HEK293 (cell line): ENCODE measurements at regions not wholly inside any gene's neighbourhood (a gene's known extent, or its start where the extent isn't known, plus 50 kb on each side); places are given as distances from the start of the nearest gene placed in this dataset.

Experiments
- CTCF ChIA-PET: fragments of 350-600 bp; formaldehyde crosslinking; extraction: SDS; loops from one replicate; lab custom pipeline; 2021; ENCODE audit warnings: antibody characterized with exemption; lab: Yijun Ruan, JAX
- POLR2A ChIA-PET: fragments of 300-600 bp; formaldehyde crosslinking; extraction: SDS; loops from one replicate; lab custom pipeline; 2020; ENCODE audit warnings: antibody characterized with exemption, inconsistent platforms; lab: Yijun Ruan, JAX
- H3K27ac ChIP-seq: fragments of 200-500 bp; sonication (Bioruptor generic); 2 replicates; pipeline ENCODE4 v1.5.1; 2014; ENCODE audit warnings: low read depth, low read length, control low read depth, inconsistent platforms; ENCODE audit errors: extremely low read depth
- H3K36me3 ChIP-seq, 2 experiments: fragments of 200-500 bp in 1 of 2; sonication (Bioruptor generic) in 1 of 2; 1 replicate in 1 of 2; 2 replicates in 1 of 2; pipeline ENCODE4 v1.5.1; 2014 to 2017; ENCODE audit warnings: inconsistent platforms in 2 of 2, low read length in 2 of 2; ENCODE audit not compliant: control insufficient read depth in 2 of 2, insufficient read depth in 1 of 2
- H3K4me1 ChIP-seq: fragments of 200-500 bp; sonication (Bioruptor generic); 2 replicates; pipeline ENCODE4 v1.5.1; 2014; ENCODE audit warnings: mild to moderate bottlenecking, low read length, inconsistent platforms; ENCODE audit not compliant: control insufficient read depth, insufficient read depth
- H3K4me3 ChIP-seq: 2 replicates; pipeline ENCODE4 v1.5.1; 2011; ENCODE audit warnings: low read depth, mild to moderate bottlenecking, control low read depth, low read length, moderate library complexity
- H3K9me3 ChIP-seq: fragments of 200-500 bp; sonication (Bioruptor generic); 2 replicates; pipeline ENCODE4 v1.5.1; 2014; ENCODE audit warnings: low read depth, low read length, inconsistent platforms; ENCODE audit not compliant: control insufficient read depth, insufficient read depth
- AEBP2 ChIP-seq: fragments of 450-650 bp; formaldehyde crosslinking; IDR thresholded peaks from 2 replicates; pipeline ENCODE4 v1.5.1; 2016; ENCODE audit warnings: missing biosample characterization, missing genetic modification characterization, borderline replicate concordance
- EGR2 ChIP-seq: fragments of 450-650 bp; formaldehyde crosslinking; IDR thresholded peaks from 2 replicates; pipeline ENCODE4 v1.5.1; 2016; ENCODE audit warnings: low read depth, missing biosample characterization, missing genetic modification characterization
- GLI4 ChIP-seq: fragments of 450-650 bp; formaldehyde crosslinking; IDR thresholded peaks from 2 replicates; pipeline ENCODE4 v1.5.1; 2016; ENCODE audit warnings: missing biosample characterization, missing genetic modification characterization
- HOXD13 ChIP-seq: sonication (generic); formaldehyde crosslinking; IDR thresholded peaks from 2 replicates; pipeline ENCODE4 v1.8.0; 2022; ENCODE audit warnings: missing genetic modification reagents, borderline replicate concordance
- RBAK ChIP-seq: fragments of 450-650 bp; formaldehyde crosslinking; IDR thresholded peaks from 2 replicates; pipeline ENCODE4 v1.5.1; 2016; ENCODE audit warnings: missing biosample characterization, missing genetic modification characterization
- REPIN1 ChIP-seq: fragments of 450-650 bp; formaldehyde crosslinking; IDR thresholded peaks from 2 replicates; pipeline ENCODE4 v1.5.1; 2017; ENCODE audit warnings: missing biosample characterization, missing genetic modification characterization, low read depth
- REST ChIP-seq: fragments of 450-650 bp; formaldehyde crosslinking; IDR thresholded peaks from 2 replicates; pipeline ENCODE4 v1.5.1; 2016; ENCODE audit warnings: missing biosample characterization, missing genetic modification characterization
- SP3 ChIP-seq: fragments of 450-650 bp; formaldehyde crosslinking; IDR thresholded peaks from 2 replicates; pipeline ENCODE4 v1.5.1; 2016; ENCODE audit warnings: missing biosample characterization, missing genetic modification characterization
- ZEB2 ChIP-seq: fragments of 450-650 bp; formaldehyde crosslinking; IDR thresholded peaks from 2 replicates; pipeline ENCODE4 v1.5.1; 2016; ENCODE audit warnings: missing biosample characterization, missing genetic modification characterization
- ZNF169 ChIP-seq: fragments of 450-650 bp; formaldehyde crosslinking; IDR thresholded peaks from 2 replicates; pipeline ENCODE4 v1.5.1; 2016; ENCODE audit warnings: missing biosample characterization, missing genetic modification characterization
- ZNF174 ChIP-seq: fragments of 450-650 bp; formaldehyde crosslinking; IDR thresholded peaks from 2 replicates; pipeline ENCODE4 v1.5.0; 2017; ENCODE audit warnings: missing biosample characterization, mild to moderate bottlenecking, missing genetic modification characterization
- ZNF19 ChIP-seq: fragments of 450-650 bp; formaldehyde crosslinking; IDR thresholded peaks from 2 replicates; pipeline ENCODE4; 2016; ENCODE audit warnings: missing biosample characterization, missing genetic modification characterization, low read depth
- ZNF341 ChIP-seq: fragments of 450-650 bp; formaldehyde crosslinking; IDR thresholded peaks from 2 replicates; pipeline ENCODE4; 2016; ENCODE audit warnings: low read depth, missing biosample characterization, missing genetic modification characterization
- ZNF518A ChIP-seq: fragments of 450-650 bp; formaldehyde crosslinking; conservative IDR thresholded peaks from 2 replicates; pipeline ENCODE4 v1.5.1; 2016; ENCODE audit warnings: low read depth, missing biosample characterization, missing genetic modification characterization
- ZNF530 ChIP-seq: fragments of 450-650 bp; formaldehyde crosslinking; IDR thresholded peaks from 2 replicates; pipeline ENCODE4 v1.5.1; 2016; ENCODE audit warnings: low read depth, missing biosample characterization, missing genetic modification characterization
- ZNF548 ChIP-seq: fragments of 450-650 bp; formaldehyde crosslinking; IDR thresholded peaks from 2 replicates; pipeline ENCODE4 v1.5.1; 2016; ENCODE audit warnings: missing biosample characterization, missing genetic modification characterization
- ZNF560 ChIP-seq: fragments of 450-650 bp; formaldehyde crosslinking; IDR thresholded peaks from 2 replicates; pipeline ENCODE4 v1.5.1; 2017; ENCODE audit warnings: missing biosample characterization, missing genetic modification characterization, borderline replicate concordance
- ZNF600 ChIP-seq: fragments of 450-650 bp; formaldehyde crosslinking; IDR thresholded peaks from 2 replicates; pipeline ENCODE4 v1.5.1; 2016; ENCODE audit warnings: missing biosample characterization, missing genetic modification characterization
- ZNF704 ChIP-seq: fragments of 450-650 bp; formaldehyde crosslinking; IDR thresholded peaks from 2 replicates; pipeline ENCODE4 v1.5.1; 2016; ENCODE audit warnings: missing biosample characterization, missing genetic modification characterization
- ZNF837 ChIP-seq: fragments of 450-650 bp; formaldehyde crosslinking; IDR thresholded peaks from 2 replicates; pipeline ENCODE4 v1.5.1; 2016; ENCODE audit warnings: missing biosample characterization, missing genetic modification characterization

- no peak for TF ChIP-seq AEBP2 (tag by site-specific recombination)
- no peak for TF ChIP-seq ZNF837 (tag by site-specific recombination)
- TF ChIP-seq GLI4 (tag by site-specific recombination), result no peak
- no peak for TF ChIP-seq ZEB2 (tag by site-specific recombination)
- TF ChIP-seq HOXD13, result no peak
These were observed 190.0 kb upstream of the IRS2 start (continued) for GRCh38 chr13:109976206-109976997.

GRCh38 chr13:109974354-109974753, 188.0 kb upstream of the IRS2 start:
- no peak overlapping the region for H3K4me3 ChIP-seq
- H3K27ac ChIP-seq, result no peak overlapping the region
- H3K4me1 ChIP-seq, result no peaks in the 10 kb centered on the region
- CTCF ChIA-PET, result no interaction called here
- H3K36me3 ChIP-seq, result no peaks in the 10 kb centered on the region
- no peaks in the 10 kb centered on the region for H3K9me3 ChIP-seq
- TF ChIP-seq ZNF169, result no peak
- no peak for TF ChIP-seq ZNF341 (tag by site-specific recombination)
- no peak for TF ChIP-seq ZNF600 (tag by site-specific recombination)
- TF ChIP-seq REST, result no peak
- POLR2A ChIA-PET, result no interaction called here

GRCh38 chr13:109973279-109973678, 186.9 kb upstream of the IRS2 start:
- no peak overlapping the region for H3K27ac ChIP-seq
- TF ChIP-seq EGR2 (no peak), ZNF174 (tag by site-specific recombination) (no peak), ZNF560 (tag by site-specific recombination) (no peak), RBAK (tag by site-specific recombination) (no peak), ZNF704 (tag by site-specific recombination) (no peak), ZNF19 (no peak), ZNF530 (tag by site-specific recombination) (no peak), SP3 (tag by site-specific recombination) (no peak), REPIN1 (tag by site-specific recombination) (no peak), ZNF518A (tag by site-specific recombination) (no peak), ZNF548 (tag by site-specific recombination) (no peak)
- H3K4me1 ChIP-seq, result no peaks in the 10 kb centered on the region
- POLR2A ChIA-PET, result no interaction called here
- no peaks in the 10 kb centered on the region for H3K36me3 ChIP-seq
- CTCF ChIA-PET, result no interaction called here
- no peaks in the 10 kb centered on the region for H3K9me3 ChIP-seq
- H3K4me3 ChIP-seq, result no peak overlapping the region
